GM12874 (cell line): ENCODE measurements at regions not wholly inside any gene's neighbourhood (a gene's known extent, or its start where the extent isn't known, plus 50 kb on each side); places are given as distances from the start of the nearest gene placed in this dataset.

Experiments
- TF ChIP-seq, protein P1 (sequence below): IDR thresholded peaks from 2 replicates; pipeline ENCODE4 v1.5.1; 2011; ENCODE audit warnings: low read depth, mild to moderate bottlenecking, control low read depth, low read length, moderate library complexity; ENCODE audit not compliant: insufficient read depth

DNA sequence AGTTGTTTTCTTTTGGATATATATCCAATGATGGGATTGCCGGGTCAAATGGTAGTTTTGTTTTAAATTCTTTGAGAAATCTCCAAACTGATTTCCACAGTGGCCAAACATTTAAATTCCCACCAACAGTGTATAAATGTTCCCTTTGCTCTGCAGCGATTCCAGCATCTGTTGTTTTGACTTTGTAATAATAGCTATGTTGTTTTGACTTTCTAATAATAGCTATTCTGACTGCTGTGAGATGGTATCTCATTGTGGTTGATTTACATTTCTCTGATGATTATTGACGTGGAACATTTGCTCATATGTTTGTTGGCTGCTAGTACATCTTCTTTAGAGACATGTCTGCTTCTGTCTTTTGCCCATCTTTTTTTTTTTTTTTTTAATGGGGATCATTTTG, 332.2 kb upstream of the GBE1 start:
- TF ChIP-seq, protein P1, sequence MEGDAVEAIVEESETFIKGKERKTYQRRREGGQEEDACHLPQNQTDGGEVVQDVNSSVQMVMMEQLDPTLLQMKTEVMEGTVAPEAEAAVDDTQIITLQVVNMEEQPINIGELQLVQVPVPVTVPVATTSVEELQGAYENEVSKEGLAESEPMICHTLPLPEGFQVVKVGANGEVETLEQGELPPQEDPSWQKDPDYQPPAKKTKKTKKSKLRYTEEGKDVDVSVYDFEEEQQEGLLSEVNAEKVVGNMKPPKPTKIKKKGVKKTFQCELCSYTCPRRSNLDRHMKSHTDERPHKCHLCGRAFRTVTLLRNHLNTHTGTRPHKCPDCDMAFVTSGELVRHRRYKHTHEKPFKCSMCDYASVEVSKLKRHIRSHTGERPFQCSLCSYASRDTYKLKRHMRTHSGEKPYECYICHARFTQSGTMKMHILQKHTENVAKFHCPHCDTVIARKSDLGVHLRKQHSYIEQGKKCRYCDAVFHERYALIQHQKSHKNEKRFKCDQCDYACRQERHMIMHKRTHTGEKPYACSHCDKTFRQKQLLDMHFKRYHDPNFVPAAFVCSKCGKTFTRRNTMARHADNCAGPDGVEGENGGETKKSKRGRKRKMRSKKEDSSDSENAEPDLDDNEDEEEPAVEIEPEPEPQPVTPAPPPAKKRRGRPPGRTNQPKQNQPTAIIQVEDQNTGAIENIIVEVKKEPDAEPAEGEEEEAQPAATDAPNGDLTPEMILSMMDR = no peak

DNA sequence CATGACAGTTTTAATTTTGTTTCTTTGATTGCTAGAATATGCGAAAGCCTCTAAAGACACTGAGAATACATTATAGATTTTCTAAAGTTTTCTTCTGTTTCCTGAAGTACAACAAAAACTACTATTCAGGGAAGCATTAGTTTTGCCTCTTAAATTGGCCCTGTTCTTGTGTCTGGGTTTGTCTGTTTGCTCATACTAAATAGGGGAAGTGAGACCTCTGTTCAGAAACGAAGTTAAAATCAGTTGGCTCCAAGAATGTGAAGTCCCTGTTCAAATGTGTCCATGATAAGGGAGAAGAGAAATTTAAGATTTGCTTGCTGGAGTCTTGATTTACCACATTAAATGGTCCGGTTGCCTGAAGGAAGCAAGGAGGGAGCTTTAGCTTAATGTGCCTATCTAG, 327.3 kb upstream of the GBE1 start:
- TF ChIP-seq, protein P1 = no peak

DNA sequence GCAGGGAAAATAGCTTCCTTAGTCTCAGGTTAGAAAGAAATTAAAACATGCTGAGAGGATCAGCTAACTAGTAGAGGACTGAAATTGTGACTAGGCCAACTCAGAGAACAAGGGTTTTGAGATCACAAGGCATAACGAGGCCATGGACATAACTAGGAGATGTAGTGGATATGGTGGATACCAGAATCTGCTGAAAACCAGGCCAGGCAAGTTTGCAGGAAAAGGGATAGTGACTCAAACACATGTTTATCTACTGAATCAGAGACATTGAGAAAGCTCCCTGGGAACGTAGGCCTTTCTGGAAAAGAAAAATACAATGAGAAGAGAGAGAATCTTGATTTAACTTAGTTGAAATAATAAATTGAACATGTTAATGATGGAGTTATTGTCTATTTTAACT, 326.5 kb upstream of the GBE1 start:
- TF ChIP-seq, protein P1 = no peak

DNA sequence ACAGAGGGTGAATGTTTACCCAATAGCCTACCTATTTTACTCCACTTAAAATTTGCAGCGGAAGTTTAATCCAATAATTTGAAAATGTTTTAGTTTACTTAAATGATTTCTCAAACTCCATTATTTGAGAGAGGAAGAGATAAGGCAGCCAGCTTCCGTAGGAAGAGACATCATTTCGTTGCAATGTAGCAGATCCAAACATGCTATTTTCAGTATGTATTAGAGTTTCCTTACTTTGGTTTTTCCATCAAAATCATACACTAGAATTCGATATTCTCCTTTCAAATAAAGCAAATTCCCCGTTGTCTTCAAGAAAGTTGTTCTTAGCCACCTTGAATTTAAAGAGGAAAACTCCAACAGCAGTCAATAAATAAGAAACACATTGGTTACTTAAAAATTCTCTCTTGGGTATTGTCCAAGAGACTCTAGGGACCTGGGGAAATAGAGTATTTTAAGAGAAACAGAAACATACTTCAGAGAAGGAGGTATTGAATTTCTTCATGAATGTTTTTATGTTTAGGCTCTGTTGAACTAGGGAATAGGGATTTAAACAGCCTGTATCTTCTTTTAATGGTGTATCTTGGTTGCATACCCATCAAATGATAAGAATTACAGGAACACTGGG, 324.5 kb upstream of the GBE1 start:
- TF ChIP-seq, protein P1 = no peak

DNA sequence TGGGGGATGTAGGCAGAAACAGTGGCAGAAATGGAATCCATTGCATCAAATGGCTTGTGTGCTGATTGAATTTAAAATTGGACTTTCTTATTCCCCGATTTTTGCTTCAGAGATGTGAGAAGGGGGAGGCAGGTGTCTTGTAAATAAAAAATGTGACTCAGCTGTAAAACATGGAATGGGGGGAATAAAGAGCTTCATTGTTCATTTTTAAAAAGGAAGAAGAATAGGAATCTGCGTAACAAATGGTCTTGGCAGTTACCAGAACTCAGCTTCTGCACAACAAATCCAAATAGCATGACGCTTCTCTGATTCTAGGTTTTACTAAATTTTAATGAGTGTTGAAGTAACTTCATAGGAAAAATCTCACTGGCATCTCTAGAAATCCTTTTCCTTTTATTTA, 323.9 kb upstream of the GBE1 start:
- TF ChIP-seq, protein P1 = no peak

DNA sequence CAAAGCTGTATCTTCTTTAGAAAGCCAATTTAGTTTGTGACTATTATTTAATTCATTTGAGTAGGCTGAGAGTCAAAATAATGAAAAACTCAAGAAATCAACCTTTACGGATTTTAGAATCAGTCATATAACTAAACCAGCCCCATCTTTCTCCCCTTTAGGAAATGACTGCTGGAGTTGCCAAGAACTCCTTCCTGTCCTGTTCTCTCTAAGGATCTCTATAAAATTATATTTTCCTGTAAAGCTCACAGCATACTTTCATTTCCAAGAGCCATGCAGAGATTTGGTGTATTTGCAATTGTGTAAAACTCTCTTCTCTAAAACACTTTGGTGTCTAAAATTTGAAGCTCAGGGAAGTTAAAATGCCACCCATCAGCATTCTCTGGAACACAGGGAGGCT, 323.4 kb upstream of the GBE1 start:
- TF ChIP-seq, protein P1 = no peak

DNA sequence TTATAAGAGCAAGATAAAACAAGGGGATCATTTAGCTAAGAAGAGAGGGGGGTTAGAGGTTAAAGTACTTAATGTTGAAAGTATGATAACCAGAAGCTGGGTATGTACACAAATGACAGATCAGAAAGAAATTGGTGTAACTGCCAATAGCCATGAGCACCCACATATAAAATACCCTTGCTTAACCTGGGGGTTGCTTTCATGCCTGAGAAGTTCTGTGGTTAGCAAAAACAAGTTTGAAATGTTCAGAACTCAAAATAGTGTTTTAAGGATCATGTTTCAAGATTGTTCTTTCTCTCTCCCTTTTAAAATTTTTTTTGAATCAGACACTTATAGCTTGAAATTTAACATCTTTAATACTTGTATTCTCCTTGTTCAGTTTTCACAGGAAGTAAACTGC, 321.4 kb upstream of the GBE1 start:
- TF ChIP-seq, protein P1 = no peak
